Forelimb muscle (tissue), 1 donor: ENCODE measurements at regions not wholly inside any gene's neighbourhood (a gene's known extent, or its start where the extent isn't known, plus 50 kb on each side); places are given as distances from the start of the nearest gene placed in this dataset.

ENCODE experiments used
- DNase-seq: peaks from one replicate; pipeline ENCODE4 v3.0.0-alpha.2; 2013; ENCODE audit warnings: low read depth

DNA sequence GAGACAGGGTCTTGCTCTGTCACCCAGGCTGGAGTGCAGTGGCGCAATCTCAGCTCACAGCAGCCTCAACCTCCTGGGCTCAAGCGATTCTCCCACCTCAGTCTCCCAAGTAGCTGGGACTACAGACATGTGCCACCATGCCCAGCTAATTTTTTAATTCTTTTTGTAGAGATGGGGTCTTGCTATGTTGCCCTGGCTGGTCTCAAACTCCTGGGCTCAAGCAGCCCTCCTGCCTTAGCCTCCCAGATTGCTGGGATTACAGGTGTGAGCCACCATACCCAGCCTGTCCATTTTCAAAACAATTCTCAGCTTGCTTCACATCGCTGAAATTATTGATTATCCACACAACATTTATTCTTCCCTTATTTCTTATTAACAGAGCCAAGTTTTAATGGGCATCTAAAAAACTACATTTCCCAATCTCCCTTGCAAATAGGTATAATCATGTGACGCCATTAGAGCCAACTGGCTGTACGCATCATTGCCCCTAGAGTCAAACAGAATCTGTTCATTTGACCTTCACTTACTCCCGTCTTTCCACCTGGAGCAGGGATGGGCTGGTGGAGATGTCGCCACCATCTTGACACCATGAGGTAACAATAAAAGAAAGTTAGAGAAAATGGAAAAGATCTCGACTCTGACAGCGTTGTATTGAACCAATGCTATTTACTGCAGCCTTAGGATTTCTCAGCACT is 148.0 kb upstream of the FOXF1 start:
- no peak for DNase-seq

DNA sequence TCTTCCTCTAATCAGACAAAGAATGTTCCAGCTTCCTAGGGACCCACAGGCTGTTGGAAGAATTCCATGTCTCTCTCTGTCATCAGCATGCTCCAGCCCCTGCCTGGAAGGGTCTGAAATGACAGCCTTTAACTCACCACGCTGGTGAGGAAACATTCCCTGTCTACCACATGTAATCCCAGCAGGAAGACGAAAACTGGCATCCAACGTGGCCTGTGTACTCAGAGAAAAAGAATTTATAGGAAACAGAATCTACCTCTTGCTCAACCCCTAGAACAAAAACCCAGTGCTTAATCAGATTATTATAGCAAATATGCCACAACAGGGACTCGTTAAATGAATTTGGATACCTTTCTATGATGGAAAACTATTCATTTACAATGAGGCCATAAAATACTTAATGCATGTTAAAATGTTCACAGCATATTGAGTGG is 147.3 kb upstream of the FOXF1 start:
- DNase-seq: no peak

DNA sequence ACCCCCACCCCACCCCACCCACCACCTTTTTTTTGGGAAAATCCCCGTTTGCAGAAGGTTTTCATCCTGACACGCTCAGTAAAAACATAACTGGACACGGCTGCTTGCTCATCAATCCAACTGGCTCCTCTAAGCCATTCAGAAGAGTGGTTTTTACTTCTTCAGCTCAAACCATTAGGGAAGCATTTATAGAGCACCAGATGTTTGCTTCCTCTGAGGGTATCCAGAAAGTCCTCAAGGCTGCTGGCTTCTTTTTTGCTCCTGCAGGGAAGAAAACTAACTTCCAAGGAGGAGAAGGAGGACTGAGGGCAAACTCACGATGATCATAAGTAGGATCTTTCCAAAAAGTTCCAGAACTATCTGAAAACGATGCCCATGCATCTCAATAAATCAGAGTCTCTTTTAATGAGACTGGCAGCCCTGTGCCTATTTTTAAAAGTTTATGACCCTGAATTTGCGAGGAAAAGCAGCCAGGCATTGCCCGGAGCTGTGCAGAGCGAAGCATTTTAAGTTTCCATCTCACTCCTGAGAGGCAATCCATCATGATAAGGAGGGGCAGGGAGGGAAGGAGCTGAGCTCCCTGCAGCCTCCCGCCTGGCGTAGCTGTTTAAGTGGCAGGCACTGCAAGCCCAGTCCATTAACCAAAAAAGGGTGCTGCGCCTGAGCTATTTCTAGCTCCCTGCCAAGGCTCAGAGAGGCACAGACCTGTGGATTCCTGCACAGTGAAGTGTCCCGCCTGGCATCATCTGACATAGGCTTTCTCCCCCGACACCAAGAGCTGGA is 146.3 kb upstream of the FOXF1 start:
- DNase-seq: no peak

DNA sequence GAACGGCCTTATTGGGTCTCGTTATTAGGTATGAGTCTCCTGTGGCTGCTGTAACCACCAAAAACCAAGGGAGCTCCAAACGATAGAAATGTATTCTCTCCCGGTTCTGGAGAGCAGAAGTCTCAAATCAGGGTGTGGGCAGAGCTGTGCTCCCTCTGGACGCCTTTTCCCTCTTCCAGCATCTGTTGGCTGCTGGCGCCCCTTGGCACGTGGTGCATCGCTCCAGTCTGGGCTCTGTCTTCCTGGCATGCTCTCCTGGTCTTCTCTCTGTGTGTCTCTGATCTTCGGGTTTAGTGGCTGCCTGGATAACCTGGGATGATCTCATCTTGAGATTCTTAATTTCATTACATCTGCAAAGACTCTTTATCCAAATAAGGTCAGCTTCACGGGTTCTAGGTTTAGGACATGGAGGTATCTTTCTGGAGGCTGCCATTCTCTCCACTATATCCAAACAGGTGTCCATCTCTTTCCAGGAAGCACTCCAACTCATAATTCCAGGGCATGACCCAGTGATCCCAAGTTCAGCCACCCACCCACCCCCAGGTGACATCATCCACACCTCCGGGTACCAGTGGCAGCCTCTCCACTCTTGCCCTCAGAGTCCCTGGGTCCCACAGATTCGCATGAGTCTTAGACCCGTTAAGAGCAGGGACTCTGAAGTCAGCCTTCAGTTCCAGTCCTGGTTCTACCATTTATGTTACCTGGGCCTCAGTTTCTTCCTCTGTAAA is 145.5 kb upstream of the FOXF1 start:
- no peak for DNase-seq

DNA sequence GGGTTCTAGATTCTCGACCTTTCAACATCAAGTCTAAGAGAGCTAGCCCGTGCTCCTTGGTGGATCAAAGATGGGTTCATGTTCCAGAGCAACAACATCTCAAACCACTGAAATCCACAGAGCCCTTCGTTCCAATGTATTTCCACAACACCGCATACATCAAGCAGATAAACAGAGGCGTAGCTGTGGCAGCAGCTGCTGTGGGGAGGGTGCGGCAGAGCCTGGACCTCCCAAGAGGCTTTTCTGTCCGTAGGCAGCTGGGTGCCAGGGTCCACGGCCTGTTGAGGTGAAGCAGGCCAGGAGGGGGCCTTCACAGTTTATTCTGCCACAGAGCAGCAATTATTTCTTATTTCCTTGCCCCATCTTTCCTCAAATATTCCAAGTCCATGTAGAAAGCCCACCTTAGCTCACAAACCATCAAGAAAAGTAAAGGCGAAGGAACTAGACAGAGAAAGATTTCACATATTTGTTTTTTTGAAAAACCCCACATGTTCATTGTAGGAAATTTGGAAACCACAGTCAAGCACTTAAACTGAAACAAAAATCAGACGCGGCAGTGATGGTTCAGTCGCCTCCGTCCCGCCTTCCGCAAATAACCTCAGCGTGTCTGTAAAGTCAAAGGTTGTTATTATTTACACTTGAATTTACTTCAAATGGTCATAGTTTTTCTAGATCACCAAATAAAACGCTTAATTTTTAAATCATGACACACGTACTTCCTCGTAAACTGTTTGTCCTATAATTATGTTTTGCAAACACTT is 144.6 kb upstream of the FOXF1 start:
- DNase-seq: no peak

DNA sequence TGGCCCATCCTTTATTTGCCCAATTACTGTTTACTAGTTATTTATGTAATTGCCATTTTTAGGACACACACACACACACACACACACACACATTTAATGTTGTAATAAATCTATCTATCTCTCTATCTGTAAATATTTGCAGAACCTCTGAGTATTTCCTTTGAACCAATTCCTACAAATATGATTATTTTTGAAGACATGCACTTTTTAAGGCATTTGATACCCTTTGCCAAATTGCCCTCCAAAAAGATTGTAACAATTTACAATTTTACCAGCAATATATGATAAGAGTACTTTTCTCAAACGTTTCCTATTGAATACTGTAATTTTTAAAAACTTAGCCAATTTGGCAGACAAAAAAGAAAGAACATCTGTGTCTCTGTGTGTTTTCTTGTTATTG is 143.8 kb upstream of the FOXF1 start:
- no peak for DNase-seq

DNA sequence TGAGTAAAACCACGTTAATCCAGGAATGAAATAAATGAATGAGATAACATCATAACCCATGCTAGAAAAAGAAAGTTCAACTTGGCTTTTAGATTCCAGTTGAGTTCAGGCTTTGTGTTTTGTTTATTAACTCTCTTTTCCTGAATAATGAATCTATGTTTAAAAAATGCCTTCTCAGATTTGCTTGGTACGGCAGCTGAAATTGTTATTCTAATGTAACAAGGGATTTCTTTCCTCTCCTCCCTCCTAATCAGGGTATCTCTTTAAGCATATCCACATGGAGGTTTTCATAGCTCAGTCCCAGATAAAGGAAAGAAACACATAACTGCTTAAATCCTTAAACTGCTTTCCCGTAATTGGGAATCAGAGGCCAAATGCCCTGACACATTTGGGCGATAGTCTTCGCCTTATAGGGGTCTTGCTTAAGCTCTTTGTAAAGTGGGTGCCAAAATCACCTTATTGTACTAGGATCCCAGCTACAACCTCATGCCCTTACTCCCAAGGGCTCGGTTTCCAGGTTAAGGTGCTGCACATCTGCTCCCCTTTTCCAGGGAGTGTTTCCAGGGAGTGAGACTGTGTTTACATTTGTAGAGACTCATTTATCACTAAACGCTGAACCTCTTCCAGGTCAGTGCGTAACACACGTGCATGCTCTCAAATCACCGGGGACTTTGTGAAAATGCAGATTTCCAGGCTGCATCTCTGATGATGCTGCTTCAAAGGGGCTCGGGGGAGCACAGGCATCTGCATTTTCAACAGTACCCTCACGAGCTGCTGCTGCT is 142.8 kb upstream of the FOXF1 start:
- DNase-seq: no peak

DNA sequence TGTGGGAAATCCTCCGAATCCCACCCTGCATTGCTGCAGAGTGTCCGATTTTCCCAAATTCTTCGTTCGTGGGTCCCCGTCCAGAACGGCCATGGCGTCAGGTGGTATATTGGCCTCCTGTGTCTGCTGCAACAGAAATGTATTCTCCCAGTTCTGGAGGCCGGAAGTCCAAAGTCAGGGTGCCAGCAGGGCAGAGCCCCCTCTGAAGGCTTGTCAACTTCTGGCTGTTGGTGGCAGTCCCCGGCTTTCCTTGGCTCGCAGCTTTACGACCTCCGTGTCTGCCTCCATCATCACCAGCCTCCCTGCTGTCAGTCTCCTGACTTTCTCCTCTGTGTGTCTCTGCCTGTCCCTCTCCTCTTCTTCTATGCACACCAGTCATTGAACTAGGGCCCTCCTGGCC is 142.1 kb upstream of the FOXF1 start:
- no peak for DNase-seq

DNA sequence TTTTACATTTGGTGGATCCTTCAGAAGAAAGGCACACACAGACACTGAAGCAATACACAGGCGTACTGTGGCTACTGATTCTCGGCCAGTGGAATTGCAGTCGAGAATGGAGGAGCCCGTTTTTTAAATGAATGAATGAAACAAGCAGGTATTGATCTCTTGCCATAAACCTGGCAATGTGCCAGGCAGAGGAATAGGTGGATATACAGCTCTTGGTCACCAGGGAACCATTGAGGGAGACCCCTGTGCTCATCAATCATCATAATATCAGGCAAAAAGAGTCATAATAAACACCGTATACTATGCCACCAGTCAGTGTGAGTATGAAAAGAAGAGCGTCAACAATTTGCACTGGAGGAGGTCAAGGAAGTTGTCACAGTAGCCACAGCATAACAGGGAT is 140.3 kb upstream of the FOXF1 start:
- no peak for DNase-seq

DNA sequence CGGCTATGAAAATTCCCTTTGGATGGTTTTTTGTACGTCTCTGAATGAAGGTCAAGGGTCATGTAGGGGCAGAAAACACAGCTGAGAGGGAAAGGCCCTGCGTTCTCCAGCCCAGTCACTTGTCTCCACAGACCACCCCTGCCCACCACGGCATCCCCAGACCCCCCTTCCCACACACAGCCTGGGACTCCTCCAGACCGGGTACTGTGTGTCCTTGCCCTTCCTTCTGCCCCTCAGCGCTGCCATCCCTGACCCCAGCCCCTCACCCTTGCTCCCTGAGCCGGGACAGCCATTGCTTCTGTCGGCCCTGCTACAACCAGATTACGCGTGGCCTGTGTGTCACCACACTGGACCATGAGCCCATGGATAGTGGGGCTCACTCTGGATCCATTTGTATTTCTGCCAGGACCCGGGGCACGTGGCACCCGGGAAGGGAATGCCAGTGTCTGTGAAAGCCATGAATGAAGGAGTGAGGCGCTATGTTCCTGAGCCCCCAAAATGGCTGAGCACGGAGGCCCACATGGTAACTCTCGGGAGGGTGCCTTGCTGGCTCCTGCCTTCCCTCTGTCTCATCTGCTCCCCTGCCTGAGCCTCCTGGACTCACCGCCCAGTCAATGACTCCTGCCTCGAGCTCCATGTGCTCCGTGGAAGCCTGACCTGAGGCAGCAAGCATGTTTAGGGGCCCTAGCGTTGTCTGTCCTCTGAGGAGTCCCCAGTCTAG is 139.1 kb upstream of the FOXF1 start:
- no peak for DNase-seq

DNA sequence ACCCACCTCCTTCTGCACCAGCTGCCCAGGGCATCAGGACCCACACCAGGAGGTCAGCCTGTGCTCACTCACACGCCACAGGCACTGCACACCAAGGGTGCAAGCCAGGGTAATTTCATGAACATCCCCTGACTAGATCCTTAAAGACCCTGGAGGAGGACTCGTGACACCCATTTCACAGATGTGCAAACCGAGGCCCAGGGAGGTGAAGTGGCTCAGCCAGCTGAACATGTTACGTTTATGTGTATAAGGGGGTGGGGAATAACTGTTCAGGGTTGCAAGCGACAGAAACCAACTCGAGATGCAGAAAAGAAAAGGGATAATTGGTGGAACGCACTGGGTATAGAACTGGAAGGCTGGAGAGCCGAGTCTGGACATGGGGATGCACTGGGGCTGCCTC is 138.1 kb upstream of the FOXF1 start:
- DNase-seq: no peak

DNA sequence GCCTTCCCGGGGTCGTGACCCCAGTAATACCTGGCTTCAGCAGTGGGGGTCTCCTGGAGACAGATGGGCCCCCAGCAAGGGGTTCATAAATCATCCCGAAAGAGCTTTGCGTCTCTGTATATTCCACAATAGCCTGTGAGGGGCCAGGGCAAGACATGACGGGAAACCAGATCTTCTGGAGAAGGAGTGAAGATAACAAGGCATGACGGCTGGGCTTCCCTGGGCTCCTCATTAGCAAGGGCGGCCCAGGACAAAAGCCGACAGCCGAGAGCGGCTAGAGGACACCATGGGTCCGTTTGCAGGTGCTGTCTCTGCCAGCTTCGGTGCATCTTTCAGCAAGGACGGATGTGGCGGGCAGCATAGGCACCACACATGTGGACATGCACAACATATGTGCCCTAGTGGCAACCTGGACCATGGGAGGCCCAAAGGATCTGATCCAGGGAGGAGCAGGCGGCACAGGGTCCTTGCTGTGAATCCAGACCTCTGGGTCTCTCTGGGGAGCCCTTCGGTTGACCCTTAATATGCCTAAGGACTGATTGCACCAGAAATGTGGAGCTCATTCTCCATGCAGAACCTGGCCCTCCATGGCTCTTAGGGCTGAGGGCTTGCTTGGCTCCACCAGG is 136.9 kb upstream of the FOXF1 start:
- DNase-seq: no peak

DNA sequence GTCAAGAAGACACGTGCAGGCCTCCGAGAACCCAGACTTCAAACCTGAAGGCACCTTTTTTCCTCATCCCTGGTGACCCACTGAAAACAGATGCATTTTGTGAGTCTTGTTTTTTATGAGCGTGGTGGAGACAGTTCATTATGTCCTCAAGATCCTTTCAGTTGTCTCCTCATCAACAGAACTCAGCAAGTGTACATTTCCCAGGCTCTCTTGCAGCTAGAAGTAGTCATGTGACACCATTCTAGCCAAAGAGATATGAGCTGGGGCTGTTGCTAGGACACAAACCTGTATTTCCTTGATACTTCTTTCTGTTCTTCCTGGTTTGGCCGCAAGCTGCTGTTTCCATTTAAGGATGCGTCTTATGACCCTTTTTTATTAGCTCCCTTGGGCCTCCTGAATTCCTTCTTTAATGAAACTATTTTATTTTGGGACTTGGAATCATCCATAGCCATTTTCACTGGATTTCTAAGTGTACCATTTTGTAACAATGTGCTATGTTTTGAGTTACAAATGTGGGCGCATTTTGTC is 135.7 kb upstream of the FOXF1 start:
- no peak for DNase-seq

DNA sequence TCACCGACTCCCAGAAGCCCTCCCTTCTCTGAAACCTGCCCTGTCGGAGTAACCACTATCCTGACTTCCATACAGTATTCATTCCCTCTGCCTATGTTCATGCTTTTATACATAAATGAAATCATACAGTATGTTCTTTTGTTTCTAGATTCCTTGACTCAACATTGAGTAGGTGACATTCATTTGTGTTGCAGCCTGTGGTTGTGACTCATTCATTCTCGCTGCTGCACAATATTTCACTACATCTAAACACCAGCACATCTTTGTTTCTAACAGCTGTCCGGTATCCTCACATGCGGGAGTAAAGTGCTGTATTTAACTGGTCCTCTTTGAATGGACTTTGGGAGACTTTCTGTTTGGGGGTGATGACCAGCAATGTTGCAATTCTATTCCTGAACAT is 135.0 kb upstream of the FOXF1 start:
- no peak for DNase-seq

DNA sequence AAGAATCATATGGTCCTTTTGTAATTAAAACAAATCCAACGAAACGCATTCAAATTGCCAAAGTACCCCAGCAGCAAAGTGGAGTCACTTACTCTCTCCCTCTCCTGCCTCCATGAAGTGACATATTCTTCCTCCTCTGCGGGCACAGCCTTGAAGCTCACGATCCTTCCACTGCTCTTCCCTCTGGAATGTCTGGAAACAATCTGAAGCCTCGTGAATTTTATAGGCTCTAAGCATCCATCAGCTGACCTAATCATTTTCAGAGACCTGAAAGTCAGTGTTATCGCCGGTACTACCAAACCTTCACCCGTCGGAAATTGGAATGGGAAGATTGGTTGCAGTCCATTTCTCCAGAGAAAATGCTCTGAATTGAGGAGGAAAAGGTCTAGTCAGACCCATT is 134.5 kb upstream of the FOXF1 start:
- DNase-seq: no peak

DNA sequence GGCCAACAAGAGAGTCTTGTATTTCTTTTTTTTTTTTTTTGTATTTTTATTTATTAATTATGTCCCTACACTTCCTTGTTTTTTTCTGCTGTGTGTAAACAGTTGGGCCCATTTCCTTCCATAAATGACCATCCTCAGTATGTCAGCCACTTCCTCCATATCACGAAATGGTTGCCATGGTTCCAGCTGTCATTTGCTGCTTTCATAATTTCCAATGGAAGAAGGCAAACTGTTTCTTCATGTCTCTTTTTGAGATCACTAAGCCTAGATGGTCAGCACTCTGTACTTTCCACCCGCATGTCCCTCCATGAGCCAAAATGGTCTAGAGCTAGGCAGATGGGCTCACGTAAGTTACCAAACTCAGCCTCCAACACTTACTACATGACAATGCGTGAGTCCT is 133.5 kb upstream of the FOXF1 start:
- DNase-seq: no peak

DNA sequence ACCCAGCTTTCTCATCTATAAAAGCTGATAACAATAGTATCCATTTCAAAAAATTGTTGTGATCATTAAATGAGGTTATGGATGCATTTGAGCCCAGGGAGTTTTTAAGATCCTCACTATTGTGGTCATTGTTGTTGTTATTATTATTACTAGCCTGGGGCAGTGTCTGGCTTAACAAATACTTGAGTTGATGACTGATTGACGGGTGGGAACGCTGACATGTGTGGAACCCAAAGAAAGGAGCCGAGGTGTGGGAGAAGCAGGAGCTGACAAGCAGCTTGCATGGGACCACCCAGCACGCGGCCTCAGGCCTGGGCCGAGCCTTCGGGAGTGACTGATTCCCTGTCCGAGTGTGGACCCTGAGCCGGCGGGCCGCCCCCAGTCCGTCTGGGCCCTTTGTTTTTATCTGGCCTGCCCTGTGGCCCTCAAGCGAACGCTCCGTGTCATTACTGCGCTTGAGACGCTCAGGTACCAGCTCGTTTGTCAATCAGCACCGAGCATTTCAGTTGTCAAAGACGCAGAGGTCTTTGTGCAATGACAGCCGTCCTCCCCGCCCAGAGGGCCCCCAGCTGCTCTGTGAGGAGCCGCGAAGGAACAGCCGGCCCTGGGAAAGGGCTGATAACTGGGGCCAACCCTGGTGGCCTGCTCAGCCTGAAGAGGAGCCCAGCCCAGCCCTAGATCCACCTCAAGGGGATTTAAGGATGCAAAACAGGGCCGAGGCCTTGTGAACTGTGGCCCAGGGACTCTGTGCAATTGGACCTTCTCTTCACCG is 132.9 kb upstream of the FOXF1 start:
- DNase-seq: no peak

DNA sequence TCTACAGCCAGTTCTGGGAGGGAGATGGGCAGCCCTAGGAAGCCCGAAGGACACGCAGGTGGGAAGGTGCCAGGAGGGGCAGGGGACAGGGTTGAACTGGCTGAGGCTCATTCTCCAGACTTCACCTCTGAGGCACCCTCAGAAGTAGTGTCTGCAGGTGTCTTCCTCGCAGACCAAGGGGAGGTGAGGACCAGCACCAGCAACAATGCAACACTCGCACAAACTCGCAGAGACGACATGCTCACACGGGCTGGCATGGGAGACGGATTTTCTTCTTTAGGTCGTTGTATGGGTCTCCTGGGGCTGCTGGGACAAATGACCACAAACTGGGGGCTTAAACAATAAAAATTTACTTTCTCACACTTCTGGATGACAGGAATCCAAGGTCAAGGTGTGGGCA is 132.2 kb upstream of the FOXF1 start:
- DNase-seq: no peak
